DND-41 (cell line): ENCODE measurements at regions not wholly inside any gene's neighbourhood (a gene's known extent, or its start where the extent isn't known, plus 50 kb on each side); places are given as distances from the start of the nearest gene placed in this dataset.

Source experiments
- CTCF ChIP-seq: IDR thresholded peaks from 2 replicates; pipeline ENCODE4 v1.5.1; 2012; ENCODE audit warnings: borderline replicate concordance, low read length, moderate library complexity, mild to moderate bottlenecking; ENCODE audit not compliant: poor library complexity, severe bottlenecking; ENCODE audit errors: extremely low read depth
- EZH2 ChIP-seq: IDR thresholded peaks from 3 replicates; pipeline ENCODE4 v1.6.1; 2012; ENCODE audit warnings: borderline replicate concordance, low read depth, mild to moderate bottlenecking, moderate library complexity, low read length, inconsistent platforms; ENCODE audit not compliant: severe bottlenecking

GRCh38 chr6:104472021-104472901, 387.5 kb downstream of the HACE1 start:
- TF ChIP-seq CTCF (no peak), EZH2 (no peak)
